ENCODE measurements at regions not wholly inside any gene's neighbourhood (a gene's known extent, or its start where the extent isn't known, plus 50 kb on each side); places are given as distances from the start of the nearest gene placed in this dataset.

DNA sequence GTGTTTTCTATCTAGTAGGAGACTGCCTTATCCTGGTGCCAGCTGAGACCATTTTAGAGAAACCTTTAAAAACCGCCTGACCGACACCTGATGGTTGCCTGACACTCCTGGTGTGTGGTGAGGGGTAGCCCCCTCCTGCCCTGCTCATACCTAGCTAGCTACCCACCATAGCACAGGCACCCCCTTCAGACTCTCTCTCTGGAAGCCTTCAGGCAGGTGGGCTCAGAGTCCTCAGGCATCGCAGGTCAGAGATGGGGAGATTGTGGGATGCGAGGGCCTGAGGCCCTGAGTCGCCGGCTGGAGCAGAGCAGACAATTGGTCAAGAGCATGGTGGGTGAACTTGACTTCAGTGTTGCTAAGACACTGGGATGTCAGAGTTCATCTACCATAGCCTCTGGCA is 424.6 kb downstream of the BRD1 start:
- TF ChIP-seq EP300 (IDR thresholded peaks at IDR 0.05) (no peak), POLR2A (IDR thresholded peaks at IDR 0.05) (no peak), POLR2AphosphoS5 (IDR thresholded peaks at IDR 0.05) (no peak)
- TF ChIP-seq, protein P1, sequence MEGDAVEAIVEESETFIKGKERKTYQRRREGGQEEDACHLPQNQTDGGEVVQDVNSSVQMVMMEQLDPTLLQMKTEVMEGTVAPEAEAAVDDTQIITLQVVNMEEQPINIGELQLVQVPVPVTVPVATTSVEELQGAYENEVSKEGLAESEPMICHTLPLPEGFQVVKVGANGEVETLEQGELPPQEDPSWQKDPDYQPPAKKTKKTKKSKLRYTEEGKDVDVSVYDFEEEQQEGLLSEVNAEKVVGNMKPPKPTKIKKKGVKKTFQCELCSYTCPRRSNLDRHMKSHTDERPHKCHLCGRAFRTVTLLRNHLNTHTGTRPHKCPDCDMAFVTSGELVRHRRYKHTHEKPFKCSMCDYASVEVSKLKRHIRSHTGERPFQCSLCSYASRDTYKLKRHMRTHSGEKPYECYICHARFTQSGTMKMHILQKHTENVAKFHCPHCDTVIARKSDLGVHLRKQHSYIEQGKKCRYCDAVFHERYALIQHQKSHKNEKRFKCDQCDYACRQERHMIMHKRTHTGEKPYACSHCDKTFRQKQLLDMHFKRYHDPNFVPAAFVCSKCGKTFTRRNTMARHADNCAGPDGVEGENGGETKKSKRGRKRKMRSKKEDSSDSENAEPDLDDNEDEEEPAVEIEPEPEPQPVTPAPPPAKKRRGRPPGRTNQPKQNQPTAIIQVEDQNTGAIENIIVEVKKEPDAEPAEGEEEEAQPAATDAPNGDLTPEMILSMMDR (IDR thresholded peaks at IDR 0.05) = no peak
- no peaks in the 10 kb centered on the region for H3K36me3 ChIP-seq
- H3K27ac ChIP-seq = no peak overlapping the region
- WGBS, 5 donors = 83 to 97% (median 92%) methylated on average over 6 of the region's 6 CpGs
- peak in 1 of 2 donors; percentile 9 for DNase-seq
- no peaks in the 10 kb centered on the region for H3K9me3 ChIP-seq
- intact Hi-C loops (cut with DNase I; ENCODE audit: low total_unique reads) = no loop called here
- peaks cover 0 to 64% (median 0%) of the 10 kb centered on the region in 3 donors for H3K27me3 ChIP-seq
- no peak overlapping the region for H3K4me3 ChIP-seq
- no peaks in the 10 kb centered on the region for H3K4me1 ChIP-seq

DNA sequence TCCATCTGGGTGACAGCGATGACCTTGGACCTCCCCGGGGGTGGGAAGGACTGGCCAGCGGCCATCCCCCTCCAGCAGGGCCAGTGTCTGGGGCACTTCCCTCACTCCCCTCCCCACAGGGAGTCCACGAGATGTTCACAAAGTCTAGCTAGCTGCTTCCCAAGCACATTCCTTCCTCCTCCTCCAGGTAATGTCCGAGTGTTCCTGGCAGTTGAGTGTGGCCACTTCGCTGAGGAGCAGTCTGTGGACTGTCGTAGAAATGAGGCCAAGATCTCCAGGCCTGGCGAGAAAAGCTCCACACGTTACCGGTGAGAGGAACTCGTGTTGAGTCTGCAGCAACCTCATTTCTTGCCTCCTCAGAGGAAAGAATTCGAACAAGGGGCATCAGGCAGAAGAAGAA is 425.5 kb downstream of the BRD1 start:
- Histone ChIP-seq H3K27me3 (peaks cover 0 to 54% (median 0%) of the 10 kb centered on the region in 3 donors), H3K4me3 (no peak overlapping the region), H3K4me1 (no peaks in the 10 kb centered on the region), H3K9me3 (no peaks in the 10 kb centered on the region), H3K27ac (no peak overlapping the region), H3K36me3 (no peaks in the 10 kb centered on the region)
- DNase-seq = no peak
- no peak for TF ChIP-seq EP300 (IDR thresholded peaks at IDR 0.05)
- TF ChIP-seq, protein P1 (IDR thresholded peaks at IDR 0.05) = no peak
- TF ChIP-seq POLR2AphosphoS5 (IDR thresholded peaks at IDR 0.05) = no peak
- no peak for TF ChIP-seq POLR2A (IDR thresholded peaks at IDR 0.05)
- WGBS, 5 donors = 63 to 80% (median 73%) methylated on average over 12 of the region's 12 CpGs
- intact Hi-C loops (cut with DNase I; ENCODE audit: low total_unique reads) = no loop called here

DNA sequence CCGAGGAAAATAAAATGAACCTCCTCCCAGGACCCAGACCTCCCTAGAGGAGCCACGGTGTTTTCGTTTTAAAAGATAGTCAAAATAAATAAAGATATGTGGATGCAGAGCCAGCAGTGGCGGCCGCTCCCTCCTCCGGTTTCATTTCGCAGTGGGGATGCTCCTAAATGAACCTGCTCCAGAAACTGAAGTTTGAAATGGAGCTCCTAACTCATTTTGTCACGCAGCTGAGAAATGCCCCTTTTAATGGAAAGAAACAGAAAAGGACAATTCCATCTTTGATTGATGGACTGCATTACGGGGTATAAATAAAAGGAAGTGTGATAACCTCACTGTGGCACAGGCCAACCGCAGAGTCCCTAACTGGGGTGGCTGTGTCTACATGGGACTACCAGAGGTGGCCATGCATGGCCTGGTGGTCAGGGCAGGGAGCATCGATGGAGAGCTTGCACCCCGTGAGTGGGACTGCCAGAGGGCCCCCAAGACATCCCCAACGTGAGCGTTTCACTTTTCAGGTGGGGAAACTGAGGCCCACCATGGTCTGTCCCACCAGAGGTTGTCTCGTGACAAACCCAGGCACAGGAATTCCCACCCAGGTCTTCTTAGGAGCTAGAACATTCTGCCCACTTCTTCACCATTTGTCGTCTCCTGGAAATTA is 426.6 kb downstream of the BRD1 start:
- no peaks in the 10 kb centered on the region for H3K36me3 ChIP-seq
- H3K4me3 ChIP-seq = no peak overlapping the region
- H3K4me1 ChIP-seq = no peaks in the 10 kb centered on the region
- H3K27ac ChIP-seq = no peak overlapping the region
- TF ChIP-seq POLR2AphosphoS5 (IDR thresholded peaks at IDR 0.05) (no peak), POLR2A (IDR thresholded peaks at IDR 0.05) (no peak), EP300 (IDR thresholded peaks at IDR 0.05) (no peak)
- TF ChIP-seq, protein P1 (IDR thresholded peaks at IDR 0.05) = no peak
- peak in 1 of 2 donors; percentile 7 for DNase-seq
- intact Hi-C loops (cut with DNase I; ENCODE audit: low total_unique reads) = no loop called here
- WGBS, 5 donors = 59 to 70% (median 62%) methylated on average over 16 of the region's 16 CpGs
- no peaks in the 10 kb centered on the region for H3K9me3 ChIP-seq
- peaks cover 0 to 48% (median 0%) of the 10 kb centered on the region in 3 donors for H3K27me3 ChIP-seq

DNA sequence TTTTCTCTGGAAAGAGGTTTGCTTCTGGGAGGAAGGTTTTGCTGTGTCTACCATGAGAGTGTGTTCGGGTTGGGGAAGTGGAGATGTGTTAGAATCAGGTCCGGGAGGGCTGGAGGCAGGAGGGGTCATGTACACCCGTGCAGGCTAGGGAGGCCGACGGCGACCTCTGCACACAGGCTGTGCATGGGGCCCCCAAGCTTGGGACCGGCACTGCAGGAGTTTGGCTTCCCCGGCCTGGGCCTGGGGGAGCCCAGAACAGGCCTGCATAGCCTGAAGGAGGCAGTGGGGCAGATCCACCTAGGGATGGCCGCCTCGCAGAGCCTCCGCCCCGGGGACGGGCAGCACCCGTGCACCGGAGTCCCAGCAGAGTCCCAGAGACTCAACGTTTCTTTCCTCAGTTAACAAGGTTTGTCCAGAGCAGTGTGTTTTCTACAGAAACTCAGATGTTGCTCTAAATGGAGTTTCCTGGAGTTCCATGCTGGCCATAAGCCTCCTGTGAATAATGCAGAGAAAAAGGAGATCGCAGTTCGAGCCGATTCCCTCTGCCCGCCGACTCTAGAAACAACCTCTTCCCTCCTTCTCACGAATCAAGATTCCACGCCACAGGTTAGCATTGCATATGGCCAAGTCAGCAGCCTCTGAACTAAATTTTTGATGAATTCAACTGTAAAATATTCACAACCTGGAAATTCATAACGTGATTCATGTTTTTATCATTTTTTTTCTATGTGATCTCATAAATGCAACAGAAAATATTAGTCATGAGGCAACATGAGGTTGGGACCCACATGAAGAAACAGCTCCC is 427.3 kb downstream of the BRD1 start:
- no peak overlapping the region for H3K27ac ChIP-seq
- intact Hi-C loops (cut with DNase I; ENCODE audit: low total_unique reads) = no loop called here
- TF ChIP-seq POLR2AphosphoS5 (IDR thresholded peaks at IDR 0.05) (no peak), EP300 (IDR thresholded peaks at IDR 0.05) (no peak), POLR2A (IDR thresholded peaks at IDR 0.05) (no peak)
- TF ChIP-seq, protein P1 (IDR thresholded peaks at IDR 0.05) = no peak
- no peaks in the 10 kb centered on the region for H3K9me3 ChIP-seq
- H3K27me3 ChIP-seq = peaks cover 0 to 47% (median 0%) of the 10 kb centered on the region in 3 donors
- H3K4me1 ChIP-seq = no peaks in the 10 kb centered on the region
- peak in 1 of 2 donors; percentile 10 for DNase-seq
- WGBS, 5 donors = 80 to 86% (median 85%) methylated on average over 24 of the region's 24 CpGs
- H3K4me3 ChIP-seq = no peak overlapping the region
- H3K36me3 ChIP-seq = no peaks in the 10 kb centered on the region
